HG03097 (cell line): ENCODE measurements at regions not wholly inside any gene's neighbourhood (a gene's known extent, or its start where the extent isn't known, plus 50 kb on each side); places are given as distances from the start of the nearest gene placed in this dataset.
"Not testable (repeated sequence)": the region's sequence is repeated elsewhere in the genome, so short reads cannot be mapped to it uniquely, and the experiment has no call there.

Source experiments
- ATAC-seq: cut with Tn5 transposase; IDR thresholded peaks from one replicate; pipeline ENCODE4 v1.9.1; 2021; ENCODE audit not compliant: unreplicated experiment, low FRiP score

DNA sequence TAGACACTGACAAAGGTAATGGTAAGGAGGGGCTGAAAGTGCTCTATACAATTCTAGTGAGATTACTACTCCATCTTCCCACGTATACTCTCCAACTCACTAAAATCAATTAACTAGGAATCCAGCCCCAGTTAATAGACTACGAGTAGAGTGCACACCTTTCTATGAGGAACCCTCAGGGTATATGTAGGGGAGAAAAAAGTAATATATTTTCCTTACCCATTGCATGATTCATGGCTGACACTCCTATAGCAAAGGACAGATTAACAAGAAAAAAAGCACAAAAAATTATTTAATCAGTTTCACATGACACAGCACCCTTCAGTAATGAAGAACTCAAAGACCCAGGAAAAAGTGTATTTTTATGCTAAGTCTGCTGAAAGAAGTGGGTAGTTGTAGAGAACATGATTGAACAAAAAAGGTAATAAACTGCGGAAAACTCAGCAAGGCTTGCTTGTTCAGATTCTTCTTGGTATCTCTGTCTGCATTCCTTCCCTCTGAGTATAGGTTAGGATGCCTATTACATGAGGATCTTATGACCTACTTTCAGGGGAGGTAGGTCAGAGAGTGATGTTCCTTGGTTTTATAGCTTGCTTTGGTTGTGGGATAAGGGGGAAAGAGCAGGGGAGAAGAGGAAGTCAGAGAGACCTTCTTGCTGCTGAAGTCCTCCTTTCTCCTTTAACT is 342.0 kb upstream of the DLGAP1 start:
- ATAC-seq: no peak

DNA sequence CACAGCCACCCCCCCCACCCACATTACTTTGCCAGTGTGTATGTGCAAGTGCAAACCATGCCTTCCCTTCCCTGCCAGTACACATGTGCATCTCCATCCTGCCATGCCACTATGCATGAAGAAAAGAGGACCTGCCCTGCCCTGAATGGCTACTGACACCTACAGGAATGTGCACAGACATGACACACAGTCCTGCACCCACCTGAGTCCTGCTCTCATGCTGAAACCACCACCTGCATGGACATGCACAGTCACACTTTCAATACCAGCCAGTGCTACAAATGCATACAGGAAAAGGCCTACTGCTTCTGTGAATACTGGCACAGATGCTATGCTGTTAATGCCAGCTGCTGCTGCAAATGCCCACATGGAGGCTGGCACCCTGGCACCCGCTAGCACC is 334.4 kb upstream of the DLGAP1 start:
- ATAC-seq: no peak

DNA sequence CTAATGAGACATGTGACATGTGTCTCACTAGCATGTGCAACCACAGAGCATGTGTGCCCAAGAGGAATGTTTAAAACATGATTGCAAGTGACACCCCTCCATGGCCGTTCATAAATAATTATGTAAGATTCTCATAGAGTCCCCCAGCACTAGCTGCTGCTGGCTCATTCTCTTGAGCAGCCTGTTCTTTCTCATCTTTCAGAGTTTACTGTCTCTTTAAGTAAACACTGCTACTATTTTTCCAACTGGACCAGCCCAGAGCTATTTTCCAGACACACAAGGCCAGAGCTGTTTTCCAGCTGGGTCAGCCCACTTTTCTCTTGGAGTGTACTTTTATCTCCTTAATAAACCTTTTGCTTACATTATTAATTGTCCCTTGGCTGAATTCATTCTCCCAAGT is 326.8 kb upstream of the DLGAP1 start:
- ATAC-seq: no peak

DNA sequence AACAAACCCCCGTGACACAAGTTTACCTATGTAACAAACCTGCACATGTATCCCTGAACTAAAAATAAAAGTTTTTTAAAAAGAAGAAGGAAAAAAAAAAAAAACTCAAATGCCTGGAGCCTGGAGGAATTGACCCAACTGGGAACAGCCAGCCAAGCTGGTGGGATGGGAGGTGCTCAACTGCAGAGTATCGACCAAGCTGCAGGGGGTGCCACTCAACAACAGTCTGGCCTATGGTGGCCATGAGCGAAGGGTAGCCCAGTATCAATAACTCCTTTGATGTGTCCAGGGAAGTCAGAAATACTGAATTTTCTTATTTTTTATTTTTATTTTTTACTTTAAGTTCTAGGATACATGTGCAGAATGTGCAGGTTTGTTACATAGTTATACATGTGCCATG is 310.3 kb upstream of the DLGAP1 start:
- ATAC-seq: no peak

DNA sequence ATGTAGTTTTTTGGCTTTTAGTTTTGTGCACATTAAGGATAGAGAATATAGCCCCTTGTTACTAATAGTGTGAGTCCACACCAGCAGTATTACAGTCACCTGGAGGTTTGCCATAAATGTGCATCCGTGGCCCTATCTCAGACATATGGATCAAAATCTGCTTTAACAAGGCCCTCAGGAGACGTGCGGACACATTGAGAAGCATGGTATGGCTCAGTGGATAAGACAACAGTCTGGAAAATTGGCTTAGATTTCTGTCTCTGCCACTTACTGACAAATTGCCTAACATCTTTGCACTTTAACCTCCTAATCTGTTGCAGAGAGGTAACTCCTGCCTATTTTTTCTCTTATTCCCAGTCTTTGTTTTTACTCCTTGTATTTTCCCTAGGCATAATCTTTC is 307.2 kb upstream of the DLGAP1 start:
- ATAC-seq: no peak

DNA sequence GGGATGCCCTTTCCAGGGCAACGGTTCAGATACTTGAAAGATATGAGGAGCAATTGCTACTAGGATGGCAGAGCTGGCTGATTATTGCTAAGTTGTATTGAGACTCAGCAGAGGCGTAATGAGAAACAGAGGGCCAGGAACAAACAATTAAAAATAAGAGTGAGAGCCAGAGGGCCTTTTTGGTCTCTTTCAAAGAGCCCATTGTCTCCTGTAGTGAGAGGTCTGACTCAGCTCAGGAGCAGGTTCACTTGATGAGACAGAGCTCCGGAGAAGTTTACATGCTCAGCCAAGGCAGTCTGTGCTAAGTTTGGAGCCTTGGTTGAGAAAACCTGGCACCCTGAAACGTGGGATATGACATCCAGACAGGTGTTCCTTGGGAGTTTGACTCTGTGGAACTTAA is 303.9 kb upstream of the DLGAP1 start:
- ATAC-seq: no peak

DNA sequence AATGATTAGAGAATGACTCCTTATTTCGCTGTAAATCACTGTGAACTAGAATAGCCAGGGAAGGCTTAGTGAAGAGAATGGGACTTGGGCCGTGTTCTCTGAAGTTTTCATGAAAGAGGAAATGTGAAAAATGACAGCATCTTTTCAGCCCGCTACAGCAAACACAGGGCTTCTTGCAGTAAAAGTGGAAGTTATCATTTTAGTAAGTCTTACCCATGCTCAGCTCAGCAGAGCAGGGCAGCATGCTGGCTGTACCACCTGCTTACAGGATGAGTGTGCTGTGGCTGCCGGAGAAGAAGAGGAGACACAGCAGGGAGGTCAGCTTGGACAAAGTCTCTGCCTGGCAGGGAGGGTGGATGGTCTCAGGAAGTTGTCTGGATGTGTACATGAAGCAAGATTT is 300.7 kb upstream of the DLGAP1 start:
- ATAC-seq: no peak

DNA sequence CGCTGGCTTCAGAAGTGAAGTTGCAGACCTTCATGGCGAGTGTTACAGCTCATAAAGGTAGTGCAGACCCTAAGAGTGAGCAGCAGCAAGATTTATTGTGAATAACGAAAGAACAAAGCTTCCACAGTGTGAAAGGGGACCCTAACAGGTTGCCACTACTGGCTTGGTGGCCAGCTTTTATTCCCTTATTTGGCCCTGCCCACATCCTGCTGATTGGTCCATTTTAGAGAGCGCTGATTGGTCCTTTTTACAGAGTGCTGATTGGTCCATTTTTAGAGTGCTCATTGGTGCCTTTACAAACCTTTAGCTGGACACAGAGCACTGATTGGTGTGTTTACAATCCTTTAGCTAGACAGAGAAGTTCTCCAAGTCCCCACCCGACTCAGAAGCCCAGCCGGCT is 298.0 kb upstream of the DLGAP1 start:
- ATAC-seq: not testable (repeated sequence)

DNA sequence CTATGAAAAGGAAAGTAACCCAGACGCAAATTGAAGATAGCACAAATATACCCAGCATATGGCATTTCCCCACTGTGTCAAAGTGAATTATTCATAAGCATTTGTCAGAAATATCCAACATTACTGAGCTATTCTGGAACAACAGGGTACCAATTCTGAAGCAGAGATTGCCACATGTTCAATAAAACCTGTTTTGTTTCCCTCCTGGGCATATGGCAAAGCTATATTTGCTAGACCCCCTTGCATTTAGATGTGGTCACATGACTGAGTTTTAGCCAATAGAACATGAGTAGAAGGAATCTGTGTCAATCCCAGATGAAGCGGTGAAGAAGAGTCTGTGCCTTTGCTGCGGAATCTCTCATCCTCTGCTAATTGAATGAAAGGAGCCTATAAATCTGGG is 296.4 kb upstream of the DLGAP1 start:
- ATAC-seq: no peak

DNA sequence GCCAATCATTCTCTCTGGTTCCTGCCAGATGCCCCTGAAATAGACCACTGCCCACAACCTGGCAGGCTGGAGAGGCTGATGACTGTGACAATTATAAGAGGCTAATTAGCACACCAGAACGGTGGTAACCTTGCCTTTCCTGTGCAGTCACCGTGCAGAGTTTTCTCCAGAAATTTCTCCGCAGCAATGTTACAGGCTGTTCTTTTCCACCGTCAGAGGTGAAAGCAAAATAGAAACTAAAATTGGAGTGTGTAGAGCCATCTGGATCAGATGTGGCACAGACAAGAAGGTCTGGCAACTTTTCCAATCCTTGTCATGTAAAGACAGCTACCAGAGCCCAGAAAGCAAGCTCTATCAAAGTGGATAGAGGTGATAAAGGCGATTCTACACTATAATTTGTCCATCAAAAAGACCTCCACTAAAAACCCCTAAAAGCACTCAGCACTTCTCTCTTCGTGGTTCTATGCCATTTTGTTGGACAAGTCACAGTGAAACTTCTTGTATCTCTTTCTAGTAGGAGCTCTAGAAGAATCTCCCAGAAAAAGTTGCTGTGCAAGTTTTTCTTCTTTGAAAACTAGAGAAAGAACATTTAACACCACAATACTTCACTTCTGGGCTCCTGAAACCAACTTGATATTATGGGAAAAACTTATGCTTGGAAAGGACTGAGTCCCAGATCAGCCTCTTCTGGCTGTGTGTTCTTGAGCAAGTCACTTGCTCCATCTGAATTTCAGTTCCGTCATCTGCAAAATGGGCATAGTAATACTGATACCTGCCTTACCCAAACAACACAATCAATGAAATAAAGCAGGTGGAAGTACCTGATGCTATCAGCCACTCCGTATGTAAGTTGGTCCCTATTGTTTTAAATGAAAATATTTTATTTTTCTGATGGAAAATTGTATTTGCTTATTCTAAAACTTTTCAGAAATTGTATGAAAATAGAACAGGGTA is 295.6 kb upstream of the DLGAP1 start:
- ATAC-seq: no peak

DNA sequence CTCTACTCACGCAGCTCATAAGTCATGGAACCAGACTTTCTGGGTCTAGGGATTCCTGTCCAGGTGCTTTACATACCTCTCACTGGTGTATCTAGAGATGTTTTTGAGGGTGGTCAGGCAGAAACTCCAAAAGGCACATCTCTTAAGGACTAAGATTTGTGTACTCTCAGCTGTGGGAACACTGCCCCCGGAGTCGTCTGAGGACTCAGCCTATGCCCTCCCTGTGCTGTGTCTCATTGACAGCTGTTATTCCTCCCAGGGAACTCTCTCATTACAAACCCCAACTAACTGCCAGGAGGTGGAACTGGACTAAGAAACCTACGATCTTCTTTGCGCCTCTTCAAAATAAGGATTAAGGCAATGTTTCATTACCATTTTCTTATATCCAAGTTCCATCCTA is 293.9 kb upstream of the DLGAP1 start:
- no peak for ATAC-seq

DNA sequence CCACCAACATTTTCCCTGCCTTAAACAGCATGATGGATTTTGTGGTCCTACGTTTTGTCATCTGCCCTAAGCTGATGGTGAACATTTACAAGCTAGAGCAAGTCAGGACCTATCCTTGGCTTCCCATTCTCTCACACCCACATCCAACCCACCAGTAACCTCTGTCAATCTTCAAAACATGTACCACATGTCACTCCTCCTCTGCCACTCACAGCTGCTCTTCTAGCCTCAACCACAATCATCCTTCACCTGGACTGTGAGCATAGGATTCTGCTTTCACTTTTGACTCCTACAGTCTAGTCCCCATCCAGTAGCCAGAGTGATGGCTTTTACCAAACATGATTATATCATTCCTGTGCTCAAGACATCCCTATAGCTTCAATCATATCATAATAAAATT is 279.8 kb upstream of the DLGAP1 start:
- ATAC-seq: no peak

DNA sequence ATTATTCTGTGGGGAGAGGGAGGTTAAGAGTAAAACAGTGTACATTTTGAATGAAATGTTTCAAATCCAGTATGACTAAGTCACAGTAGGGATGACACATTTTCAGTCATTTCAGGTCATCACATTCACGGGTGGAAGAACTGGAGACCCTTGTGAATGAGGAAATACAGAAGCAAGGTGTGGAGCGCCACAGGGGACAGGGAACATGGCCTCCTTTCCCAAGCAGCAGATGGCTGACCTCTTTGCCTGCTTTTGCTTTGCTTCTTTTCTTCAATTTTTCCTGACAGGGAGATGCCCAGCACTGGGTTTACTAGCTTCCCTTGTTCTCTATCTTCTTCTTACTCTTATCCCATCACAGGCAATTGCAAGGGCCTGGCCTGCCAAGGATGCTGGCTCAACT is 278.9 kb upstream of the DLGAP1 start:
- no peak for ATAC-seq

DNA sequence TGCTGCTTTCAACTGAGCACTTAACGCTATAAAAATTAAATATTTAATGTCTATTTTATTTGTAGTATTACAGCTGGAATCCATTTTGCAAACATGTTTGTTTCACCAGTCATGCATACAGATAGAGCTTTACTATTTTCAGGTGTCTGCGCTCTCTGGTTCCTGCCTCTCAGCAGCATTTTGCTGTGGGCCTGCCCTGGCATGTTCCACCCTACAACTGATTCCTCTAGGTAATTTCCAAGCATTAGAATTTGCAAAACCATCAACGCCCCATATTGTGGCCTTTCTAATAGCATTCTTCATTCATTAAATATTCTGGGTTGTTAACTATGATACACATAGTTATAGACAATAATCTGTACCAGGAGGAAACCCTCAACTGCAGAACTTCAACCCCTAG is 266.4 kb upstream of the DLGAP1 start:
- ATAC-seq: no peak

DNA sequence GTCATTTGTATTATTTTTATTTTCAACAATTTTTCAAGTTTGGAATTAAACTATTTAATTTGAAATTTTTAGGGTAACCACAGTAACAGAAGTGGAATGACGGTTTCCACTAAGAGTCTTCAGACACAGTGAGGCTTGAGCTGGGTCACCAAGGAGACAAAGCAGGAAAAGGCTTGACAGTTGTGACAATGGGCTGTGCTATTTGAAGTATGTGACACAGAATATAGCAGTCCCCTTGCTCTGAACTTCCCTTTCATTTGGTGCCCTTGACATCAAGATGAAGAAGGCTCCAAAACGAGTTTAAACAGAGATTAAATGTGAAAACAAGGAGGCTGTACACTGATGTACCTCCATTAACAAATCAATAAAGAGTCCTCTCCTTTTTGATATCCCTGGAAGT is 265.4 kb upstream of the DLGAP1 start:
- no peak for ATAC-seq

DNA sequence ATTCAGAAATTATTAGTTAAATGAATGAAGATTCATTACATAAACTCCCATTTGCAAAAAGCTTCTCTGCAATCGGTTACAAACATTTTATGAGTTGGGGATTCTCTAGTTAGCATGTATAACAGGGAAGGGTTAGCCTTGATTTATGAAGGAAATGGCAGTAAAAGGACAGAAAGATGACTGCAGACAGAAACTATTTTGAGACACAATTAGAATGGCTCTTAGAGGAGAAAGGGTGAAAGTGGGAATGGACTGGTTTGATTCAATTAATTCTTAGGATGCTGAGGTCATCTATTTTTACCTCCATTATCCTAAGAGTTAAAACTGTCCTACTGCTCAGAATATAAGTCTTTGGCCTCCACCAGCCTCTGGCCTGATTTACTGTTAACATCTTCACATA is 250.8 kb upstream of the DLGAP1 start:
- ATAC-seq: no peak

DNA sequence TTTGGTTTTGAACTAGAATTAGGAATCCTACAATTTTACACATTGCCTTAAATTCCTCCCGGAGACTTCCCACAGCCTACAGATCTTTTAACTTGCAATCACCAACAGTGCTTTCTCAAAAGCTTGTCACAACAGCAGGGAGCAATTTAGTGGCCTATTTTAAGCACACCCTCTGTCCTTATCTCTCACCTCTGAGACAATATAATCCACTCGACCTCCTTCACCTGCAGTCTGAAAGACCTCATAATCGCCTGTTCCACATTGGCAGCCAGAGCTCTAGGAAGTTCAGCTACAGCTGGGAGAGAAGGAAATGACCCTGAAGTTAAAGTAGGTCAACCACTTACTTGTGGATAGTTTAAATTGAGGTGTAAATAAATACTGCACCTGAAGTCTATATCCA is 249.7 kb upstream of the DLGAP1 start:
- no peak for ATAC-seq

DNA sequence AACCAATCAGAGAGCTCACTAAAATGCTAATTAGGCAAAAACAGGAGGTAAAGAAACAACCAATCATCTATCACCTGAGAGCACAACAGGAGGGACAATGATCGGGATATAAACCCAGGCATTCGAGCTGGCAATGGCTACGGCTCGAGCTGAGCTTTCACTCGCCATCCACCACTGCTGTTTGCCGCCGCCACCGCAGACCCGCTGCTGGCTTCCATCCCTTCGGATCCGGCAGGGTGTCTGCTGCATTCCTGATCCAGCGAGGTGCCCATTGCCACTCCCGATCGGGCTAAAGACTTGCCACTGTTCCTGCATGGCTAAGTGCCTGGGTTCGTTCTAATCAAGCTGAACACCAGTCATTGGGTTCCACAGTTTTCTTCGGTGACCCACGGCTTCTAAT is 236.7 kb upstream of the DLGAP1 start:
- no peak for ATAC-seq

DNA sequence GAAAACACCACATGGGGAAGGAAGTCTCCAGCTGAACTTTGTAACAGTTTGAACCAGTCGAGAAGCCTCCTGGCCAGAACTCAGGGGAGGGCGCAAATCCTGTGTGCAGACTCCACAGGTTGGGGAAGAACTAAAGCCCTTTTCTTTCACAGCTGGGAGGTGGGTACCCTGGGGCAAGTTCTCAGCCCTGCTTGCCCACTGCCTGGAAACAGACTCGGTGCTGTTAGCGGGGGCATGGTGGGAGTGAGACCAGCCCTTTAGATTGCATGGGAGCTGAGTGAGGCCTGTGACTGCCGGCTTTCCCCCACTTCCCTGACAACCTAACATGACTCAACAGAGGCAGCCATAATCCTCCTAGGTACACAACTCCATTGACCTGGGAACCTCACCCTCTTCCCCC is 223.6 kb upstream of the DLGAP1 start:
- ATAC-seq: not testable (repeated sequence)

DNA sequence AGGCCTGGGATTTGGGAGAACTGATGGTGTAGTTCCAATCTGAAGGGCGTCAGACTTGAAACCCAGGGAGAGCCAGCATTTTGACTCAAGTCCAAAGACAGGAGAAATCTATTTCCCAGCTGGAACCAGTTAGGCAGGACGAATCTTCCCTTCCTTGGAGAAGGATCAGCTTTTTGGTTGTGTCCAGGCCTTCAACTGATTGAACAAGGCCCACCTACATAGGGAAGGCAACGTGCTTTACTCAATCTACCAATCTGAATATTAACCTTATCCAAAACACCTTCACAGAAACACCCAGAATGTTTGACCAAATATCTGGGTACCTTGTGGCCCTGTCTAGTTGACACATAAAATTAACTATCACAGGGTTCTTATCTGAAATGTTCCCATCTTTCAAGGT is 221.9 kb upstream of the DLGAP1 start:
- ATAC-seq: no peak

DNA sequence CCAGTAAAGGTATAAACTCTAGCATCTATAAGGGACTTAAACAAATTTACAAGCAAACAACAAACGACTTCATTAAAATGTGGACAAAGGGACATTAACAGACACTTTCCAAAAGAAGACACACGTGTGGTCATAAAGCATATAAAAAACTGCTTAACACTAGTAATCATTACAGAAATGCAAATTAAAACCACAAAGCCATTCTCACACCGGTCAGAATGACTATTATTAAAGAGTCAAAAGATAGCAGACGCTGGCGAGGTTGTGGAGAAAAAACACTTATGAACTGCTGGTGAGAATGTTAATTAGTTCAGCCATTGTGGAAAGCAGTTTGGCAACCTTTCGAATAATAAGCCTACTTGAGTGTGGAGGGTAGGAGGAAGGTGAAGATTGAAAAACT is 217.1 kb upstream of the DLGAP1 start:
- ATAC-seq: no peak

DNA sequence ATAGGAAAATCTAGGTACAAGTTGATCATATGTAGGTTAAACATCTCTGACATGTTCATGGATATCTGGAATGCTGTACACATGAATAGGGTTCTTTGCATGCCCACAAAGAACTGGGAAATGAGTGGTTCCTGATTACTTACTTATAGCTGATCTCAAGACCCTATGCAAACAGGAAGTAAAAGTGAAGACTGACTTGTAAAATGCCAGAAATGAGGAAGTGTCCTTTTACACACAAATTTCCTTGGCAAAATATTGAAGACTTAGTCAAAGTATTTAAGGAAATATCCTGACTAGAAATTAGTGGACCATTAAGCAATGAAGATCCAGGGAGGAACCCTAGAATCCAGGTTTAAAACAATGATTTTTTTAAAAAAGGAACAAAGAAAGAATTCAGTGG is 203.7 kb upstream of the DLGAP1 start:
- ATAC-seq: no peak
